Colon (tissue), 2 donors: ENCODE measurements at regions not wholly inside any gene's neighbourhood (a gene's known extent, or its start where the extent isn't known, plus 50 kb on each side); places are given as distances from the start of the nearest gene placed in this dataset.

Experiments used
- FAIRE-seq: peaks from 2 replicates; lab custom pipeline; 2012; peaks lifted over from hg19 to GRCh38; lab: Jason Lieb, UNC
- donor health status: control.
- donor health status: control.

DNA sequence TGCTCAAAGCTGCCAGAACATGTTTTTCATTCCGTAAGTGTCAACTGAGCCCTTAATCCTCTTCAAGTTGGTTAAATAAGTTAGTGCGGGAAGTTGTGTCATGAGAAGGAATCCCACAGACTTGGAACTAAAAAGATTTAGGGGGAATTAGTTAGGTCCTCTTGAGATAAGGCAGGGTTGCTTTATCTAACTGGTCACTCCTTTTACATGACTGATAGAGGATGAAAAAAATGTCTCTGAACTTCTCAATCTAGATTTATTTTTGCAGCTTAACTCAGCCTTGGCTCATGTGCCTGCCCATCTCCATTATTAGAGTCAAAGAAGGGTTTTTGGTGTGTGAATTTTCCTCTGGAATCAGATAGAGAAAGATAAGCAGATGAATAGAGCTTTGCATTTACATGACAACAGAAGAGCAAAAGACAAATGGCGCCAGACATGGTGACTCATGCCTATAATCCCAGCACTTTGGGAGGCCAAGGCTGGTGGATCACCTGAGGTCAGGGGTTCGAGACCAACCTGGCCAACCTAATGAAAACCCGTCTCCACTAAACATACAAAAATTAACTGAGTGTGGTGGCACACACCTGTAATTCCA, 882.9 kb downstream of the RPA4 start:
- FAIRE-seq, result no peak

DNA sequence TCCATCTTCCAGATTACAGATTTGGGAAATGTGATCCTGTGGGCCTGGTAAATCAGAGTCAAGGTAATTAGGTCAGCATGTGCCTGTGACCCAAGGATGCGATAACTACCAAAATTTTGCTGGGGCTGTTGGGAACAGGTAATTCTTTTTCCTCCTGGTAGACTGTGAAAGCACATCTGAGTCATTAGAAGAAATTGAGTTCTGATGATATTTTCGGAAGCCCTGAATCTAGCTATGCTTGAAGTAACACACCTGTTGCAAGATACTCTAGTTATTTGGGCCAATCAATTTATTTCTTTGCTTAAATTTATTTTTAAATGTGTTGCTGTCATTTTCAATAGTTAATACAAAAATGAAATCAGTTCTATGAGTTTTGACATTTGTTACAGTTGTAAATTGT, 903.6 kb downstream of the RPA4 start:
- no peak for FAIRE-seq

DNA sequence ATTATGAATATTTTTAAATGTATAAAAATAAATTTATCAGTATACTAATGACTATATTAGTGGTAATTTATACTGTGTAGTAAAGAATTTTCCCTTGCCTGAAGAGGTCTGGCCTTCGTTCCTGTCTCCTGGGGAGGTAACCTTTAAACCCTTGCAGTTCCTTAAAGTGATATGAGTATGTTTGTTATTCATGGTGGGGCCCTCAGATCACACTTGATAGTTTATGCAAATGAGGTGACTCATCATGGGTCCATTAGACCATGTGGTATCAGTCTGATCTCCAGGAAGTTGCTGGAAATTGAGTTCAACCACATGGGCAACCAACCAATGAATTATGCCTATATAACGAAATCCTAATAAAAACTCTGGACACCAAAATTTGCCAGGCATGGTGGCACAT, 904.1 kb downstream of the RPA4 start:
- no peak for FAIRE-seq

DNA sequence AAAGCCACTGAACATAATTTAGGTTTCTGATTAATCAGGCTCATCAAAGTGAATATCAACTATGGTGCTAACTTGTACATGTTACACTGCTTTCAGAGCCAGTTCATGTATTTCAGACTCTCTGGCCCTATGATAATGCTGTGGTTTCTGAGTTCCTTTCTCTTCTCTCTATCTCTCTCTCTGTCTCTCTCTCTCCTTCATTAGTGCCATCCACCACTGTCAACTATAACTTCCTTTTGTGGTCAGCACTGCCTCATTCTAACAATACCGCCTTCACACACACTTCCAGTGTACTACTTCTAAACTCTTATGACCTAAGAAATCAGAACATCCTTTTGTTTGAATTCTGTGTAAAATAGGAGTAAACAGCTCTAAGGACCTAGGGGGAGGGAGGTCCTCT, 907.1 kb downstream of the RPA4 start:
- no peak for FAIRE-seq

DNA sequence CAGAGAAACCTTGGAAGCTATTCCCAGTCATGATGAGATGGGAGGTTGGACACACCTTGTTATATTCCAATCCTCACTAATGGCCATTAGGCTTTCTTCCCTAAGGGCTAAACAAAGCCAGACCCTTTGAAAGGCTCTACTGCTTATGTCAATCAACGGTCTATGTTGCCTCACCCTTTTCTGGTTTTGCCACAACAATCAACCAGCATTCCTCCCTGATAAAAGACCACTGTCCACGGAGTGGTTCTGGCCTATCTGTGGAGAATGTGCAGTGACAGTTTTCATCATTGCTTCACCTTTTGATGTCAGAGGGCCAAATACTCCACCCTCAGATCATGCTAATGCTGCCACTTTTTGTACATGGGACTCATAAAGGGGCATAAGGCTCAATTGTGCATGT, 913.4 kb downstream of the RPA4 start:
- no peak for FAIRE-seq

DNA sequence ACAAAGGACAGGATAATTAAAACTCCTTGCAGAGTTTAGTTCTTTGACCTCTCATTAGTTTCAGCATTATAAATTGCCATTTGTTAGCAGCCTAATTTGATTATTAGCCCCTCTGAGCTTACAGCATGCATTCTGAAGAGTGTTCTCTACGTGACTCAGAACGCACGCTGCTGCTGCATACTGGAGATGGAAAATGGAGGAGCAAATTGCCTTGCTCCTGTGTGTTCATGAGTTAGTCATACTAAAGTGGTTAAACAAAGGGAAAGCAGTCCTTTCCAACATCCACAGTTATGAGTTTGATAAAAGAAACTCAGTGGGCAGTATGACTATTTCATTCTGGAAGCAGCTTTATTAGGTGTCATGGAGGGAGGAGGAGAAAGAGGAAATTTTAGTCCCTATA, 922.5 kb downstream of the RPA4 start:
- FAIRE-seq, result no peak

DNA sequence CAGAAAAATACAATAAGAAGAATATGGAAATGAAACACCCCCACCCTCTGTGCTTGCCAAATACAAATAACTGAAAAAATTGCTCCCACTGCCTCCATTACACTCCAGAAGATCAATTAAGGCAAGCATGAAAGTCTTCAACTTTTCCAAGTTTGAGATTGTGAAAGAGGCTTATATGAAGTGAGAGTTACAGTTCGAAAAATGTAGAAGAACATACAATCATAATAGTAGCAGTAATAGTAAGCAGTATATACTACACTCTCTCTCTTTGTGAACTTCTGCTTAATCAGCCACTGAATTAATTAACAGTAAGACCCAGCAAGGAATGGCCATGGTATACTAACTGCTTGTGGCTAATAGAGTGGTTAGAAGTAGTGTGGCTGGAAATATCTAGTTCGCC, 923.2 kb downstream of the RPA4 start:
- FAIRE-seq, result no peak

DNA sequence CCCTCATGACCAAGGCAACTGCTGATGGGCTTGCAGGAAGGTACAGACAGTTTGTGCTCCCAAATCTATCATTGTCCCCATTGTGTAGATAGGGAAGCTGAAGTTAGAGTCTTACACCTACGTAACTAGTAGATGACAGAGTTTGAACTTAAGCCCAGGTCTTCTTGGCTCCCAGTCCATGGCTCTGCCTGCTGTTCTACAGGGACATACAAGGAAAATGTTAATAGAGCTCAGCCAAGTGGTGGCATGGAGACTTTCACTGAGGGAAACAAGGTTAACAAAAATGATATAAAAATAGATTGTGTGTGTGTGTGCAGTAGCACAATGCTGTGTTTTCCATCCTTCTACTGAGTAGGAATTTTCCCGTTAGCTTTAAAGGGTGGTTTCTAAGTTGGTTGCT, 936.5 kb downstream of the RPA4 start:
- FAIRE-seq, result no peak

DNA sequence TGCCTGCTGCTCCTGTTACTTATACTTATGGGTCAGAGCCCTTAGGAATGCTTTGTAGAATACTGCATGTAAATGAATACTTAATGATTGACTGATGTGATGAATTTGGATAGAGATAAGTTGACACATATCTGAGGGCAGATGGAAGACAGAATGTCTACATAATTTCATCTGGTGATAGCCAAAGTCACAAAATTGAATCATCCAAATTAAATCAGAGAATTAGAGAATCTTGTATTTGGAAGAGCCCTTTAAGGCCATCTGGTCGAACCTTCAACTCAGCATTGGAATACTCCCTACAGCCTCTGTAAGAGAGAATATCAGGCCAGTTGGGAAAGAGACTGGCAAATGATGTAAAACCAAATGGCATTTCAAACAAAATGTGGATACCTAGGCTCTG, 944.8 kb downstream of the RPA4 start:
- FAIRE-seq, result no peak

DNA sequence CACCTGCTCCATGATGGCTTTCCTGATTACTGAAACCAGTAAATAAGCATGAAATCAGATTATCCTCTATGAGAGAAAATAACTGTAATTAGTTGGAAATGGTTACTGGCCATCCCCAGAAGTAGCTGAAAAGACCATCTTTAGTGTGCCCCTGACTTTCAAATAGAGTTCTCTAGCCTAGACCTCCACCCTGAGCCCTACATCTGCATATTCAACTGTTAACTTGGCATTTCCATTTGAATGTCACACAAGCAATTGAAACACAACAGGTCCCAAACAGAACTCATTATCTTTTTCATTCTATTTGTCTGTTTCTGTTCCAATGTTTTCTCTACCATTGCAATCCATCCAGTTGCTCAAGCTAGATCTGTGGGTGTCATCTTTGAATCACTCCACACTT, 952.3 kb downstream of the RPA4 start:
- no peak for FAIRE-seq

DNA sequence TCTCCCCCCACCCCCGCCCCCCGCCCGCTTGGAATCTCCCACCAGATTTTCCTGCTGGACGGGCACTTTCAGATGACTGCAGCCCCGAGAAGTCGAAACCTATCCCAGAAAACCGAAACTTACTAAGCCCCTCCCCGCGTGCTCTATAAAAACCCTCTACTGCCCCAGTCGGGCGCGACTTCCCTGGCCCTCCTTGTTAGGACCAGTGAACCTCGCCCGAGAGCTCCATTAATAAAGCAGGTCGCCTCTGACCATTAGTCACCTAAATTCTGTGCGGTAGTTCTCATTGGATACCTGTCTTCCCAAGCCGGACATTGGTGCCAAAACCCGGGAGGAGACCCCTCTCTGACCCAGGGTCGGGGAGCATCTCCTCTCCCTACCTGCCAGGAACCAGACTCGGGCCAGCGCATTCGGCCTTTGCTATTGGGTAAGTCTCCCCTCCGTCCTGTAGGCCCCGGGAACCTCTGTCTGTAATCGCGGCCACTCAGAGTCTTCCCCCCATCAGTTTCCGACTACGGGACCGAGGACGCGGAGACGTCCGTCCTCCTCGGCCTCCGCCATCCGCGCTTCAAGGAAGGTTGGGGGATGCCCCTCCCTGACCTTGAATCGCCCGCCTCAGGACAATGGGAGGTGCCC, 958.0 kb downstream of the RPA4 start:
- FAIRE-seq, result no peak

DNA sequence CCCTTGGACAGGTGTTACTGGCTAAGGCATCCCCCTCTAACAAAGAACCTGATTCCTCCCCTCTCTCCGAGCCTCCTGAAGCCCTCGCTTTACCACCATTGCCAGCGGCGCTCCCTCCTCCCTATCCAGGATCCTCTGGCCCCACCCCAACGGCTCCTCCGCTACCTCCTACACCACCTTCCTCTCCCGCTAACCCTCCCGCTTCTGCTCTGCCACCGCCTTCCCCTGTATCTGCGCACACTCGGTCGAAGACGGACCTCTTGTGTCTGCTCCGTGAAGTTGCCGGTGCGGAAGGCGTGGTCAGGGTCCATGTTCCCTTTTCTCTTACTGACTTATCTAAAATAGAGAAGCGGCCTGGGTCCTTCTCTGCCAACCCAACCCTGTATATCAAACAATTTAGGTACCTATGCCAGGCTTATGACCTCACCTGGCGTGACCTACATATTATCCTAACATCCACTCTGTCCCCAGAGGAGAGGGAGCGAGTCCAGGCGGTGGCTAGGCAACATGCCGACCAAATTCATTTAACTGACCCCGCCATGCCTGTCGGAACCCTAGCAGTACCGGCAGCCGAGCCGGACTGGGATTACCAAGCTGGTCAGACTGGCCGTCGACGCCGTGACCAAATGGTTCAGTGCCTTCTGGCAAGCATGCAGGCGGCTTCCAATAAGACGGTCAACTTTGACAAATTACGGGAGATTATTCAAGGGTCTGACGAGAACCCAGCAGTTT, 958.9 kb downstream of the RPA4 start:
- FAIRE-seq, result no peak

DNA sequence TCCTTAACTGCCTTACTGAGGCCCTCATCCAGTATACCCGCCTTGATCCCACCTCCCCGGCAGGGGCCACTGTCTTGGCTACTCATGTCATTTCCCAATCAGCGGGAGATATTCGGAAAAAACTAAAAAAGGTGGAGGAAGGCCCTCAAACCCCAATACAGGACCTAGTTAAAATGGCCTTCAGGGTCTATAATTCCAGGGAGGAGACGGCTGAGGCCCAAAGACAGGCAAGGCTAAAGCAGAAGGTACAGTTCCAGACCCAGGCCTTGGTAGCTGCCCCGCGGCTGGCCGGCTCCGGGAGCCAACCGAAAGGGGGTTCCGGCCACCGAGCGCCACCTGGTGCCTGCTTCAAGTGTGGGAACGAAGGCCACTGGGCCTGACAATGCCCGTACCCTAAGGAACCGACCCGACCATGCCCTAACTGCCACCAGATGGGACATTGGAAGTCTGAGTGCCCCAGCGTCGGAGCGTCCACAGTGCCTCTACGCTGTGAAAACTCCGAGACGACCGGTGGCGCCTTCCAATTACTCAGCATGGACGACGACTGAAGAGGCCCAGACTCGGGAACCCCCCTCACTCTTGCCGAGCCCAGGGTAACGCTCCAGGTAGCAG, 959.6 kb downstream of the RPA4 start:
- no peak for FAIRE-seq

DNA sequence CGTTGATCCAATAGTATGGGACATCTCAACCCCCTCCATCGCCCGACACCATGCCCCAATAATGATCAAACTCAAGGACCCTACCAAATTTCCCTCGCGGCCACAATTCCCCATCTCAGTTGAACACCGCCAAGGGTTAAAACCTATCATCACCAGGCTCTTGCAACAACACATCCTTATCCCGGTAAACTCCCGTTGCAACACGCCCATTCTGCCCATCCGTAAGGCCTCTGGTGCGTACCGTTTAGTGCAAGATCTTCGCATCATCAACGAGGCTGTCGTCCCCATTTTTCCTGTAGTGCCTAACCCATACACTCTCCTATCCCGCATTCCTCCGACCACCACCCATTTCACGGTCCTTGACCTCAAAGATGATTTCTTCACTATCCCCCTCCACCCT, 960.5 kb downstream of the RPA4 start:
- FAIRE-seq, result no peak

DNA sequence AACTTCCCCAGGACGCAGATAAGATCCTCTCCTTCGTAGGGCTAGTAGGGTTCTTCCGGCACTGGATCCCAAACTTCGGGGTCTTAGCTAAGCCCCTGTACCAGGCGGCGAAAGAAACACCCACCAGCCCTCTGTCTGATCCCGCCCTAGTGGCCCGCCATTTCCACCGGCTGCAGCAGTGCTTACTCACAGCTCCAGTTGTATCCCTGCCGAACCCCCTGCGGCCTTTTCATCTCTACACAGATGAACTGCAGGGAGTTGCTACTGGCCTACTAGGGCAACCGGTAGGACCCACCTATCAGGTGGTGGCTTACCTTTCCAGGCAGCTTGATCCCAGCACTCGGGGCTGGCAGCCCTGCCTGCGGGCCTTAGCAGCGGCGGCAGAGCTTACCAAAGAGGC, 961.2 kb downstream of the RPA4 start:
- FAIRE-seq, result no peak

DNA sequence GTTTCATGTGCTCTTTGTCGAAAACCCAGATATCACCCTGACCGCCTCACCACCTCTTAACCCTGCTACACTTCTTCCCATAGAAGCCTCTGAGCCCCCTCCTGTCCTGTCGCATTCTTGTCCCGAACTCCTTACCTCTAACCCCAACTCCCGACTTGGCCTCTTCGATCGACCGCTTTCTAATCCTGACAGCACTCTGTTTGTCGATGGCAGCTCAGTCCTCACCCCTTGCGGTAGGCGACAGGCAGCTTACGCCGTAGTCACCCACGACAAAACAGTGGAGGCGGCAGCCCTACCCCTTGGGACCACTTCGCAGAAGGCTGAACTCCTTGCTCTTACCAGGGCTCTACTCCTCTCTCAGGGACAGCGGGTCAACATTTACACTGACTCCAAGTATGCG, 961.7 kb downstream of the RPA4 start:
- no peak for FAIRE-seq

DNA sequence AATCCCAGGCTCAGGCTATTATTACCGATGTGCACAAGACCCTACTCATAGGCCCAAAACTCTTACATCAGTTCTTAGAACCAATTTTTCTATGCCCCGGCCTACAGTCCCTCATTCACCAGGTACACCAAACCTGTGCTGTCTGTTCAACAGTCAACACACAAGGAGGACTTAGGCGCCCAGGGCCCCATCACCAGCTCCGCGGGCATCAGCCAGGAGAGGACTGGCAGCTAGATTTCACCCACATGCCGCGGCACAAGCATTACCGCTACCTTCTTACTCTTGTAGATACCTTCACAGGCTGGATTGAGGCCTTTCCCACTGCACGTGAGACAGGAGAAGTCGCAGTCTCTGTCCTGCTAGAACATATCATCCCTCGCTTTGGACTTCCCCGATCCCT, 962.5 kb downstream of the RPA4 start:
- FAIRE-seq, result no peak

DNA sequence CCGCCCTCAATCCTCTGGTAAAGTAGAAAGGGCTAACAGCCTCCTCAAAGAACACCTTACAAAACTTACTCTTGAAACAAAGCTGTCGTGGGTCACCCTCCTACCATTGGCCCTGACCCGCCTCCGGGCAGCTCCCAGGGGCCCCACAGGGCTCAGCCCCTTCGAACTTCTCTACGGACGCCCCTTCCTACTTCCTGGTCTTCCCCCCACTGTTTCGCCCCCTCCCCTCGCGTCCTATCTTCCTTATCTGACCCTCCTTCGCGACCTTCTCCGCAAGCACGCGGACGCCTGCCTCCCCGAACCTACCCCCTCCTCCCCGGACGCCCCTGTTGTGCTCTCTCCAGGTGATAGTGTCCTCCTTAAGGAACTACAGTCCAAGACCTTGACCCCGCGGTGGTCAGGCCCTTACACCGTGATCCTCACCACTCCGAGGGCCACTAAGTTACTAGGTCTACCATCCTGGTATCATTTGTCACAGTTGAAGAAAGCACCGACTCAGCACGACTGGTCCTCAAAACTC, 963.1 kb downstream of the RPA4 start:
- no peak for FAIRE-seq

DNA sequence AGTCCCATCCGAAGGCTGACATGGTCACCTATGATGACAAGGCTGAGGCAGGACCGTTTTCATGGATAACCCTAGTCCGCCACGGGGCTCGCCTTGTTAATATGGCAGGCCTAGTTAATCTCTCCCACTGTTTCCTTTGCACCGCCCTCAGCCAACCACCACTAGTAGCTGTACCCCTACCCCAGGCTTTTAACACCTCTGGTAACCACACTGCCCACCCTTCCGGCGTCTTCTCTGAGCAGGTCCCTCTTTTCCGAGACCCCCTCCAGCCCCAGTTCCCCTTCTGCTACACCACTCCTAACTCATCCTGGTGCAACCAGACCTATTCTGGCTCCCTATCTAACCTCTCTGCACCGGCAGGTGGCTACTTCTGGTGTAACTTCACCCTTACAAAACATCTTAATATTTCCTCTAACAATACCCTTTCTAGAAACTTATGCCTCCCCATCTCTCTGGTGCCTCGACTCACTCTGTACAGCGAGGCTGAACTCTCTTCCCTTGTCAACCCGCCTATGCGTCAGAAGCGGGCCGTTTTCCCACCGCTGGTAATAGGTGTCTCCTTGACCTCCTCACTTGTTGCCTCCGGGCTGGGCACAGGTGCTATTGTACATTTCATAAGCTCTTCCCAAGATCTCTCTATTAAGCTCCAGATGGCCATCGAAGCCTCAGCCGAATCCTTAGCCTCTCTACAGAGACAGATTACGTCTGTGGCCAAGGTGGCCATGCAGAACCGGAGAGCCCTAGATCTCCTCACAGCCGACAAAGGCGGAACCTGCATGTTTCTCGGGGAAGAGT, 964.4 kb downstream of the RPA4 start:
- FAIRE-seq, result no peak

DNA sequence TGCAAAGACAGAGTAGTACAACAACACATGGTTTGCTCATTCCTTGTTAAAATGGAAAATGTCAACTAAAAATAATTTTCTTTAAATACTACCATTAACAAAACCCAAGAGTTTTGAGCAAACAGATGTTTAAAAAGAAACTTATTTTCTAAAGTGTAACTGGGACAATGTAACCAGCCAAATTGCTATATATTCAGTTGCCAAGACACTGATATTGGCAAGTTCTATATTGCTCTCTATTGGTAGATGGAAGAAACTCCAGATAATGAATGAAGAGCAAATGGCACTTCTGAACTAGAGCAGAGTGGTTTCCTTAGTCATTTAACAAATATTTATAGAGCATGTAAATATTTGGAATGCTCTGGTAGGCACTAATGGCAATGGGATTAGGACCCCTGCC, 966.2 kb downstream of the RPA4 start:
- FAIRE-seq, result no peak

DNA sequence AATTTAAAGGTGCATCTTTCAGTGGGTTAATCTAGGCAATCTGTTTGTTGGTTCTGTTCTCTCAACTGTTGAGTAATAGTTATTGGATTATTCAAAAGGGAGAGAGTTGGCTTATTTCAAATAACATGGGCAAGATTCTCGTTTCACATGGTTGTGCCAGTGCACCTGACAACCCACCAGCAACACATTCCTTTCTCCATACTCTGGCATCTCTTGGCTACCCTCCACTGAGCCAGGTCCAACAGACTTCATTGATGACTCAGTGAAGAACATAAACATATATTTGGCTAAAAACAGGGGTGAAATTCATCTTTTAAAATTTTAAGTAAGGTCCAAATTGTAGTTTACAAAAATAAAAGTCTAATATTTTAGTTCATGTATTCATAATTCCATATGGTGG, 967.2 kb downstream of the RPA4 start:
- FAIRE-seq, result no peak

DNA sequence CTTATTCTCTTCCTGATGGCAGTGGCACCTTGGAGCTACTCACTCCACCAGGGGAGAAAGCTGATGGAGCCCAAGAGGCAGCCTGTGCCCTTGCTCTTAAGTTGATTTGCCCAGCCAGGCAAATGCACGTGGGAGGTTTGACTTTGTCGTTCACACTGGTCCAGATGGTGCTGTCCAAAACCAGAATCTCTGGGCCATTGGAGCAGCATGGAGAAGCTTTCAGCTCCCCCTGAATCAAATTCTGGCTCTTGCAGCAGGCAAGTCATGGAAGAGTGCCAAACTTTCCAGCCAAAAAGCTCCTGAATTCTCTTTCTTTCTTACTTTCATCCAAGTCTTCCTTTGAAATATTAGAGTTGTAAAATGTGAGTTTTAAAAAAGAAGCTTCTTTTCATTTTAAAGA, 970.4 kb downstream of the RPA4 start:
- FAIRE-seq, result no peak
